D721Med (cell line): ENCODE measurements at regions not wholly inside any gene's neighbourhood (a gene's known extent, or its start where the extent isn't known, plus 50 kb on each side); places are given as distances from the start of the nearest gene placed in this dataset.

Source experiments
- DNase-seq: peaks from one replicate; pipeline ENCODE4 v3.0.0; 2011; ENCODE audit warnings: low spot score; ENCODE audit not compliant: insufficient read length
- FAIRE-seq: peaks from 2 replicates; lab custom pipeline; 2011; peaks lifted over from hg19 to GRCh38; lab: Jason Lieb, UNC
- CTCF ChIP-seq: IDR thresholded peaks from 2 replicates; pipeline ENCODE4 v1.5.1; 2012; ENCODE audit warnings: mild to moderate bottlenecking, control low read depth; ENCODE audit not compliant: insufficient read depth; ENCODE audit errors: missing control alignments

GRCh38 chr10:29882766-29883165 lies 176.6 kb downstream of the JCAD start:
- FAIRE-seq = no peak
- TF ChIP-seq CTCF = no peak
- no peak for DNase-seq

GRCh38 chr10:29881811-29882210 lies 177.6 kb downstream of the JCAD start:
- FAIRE-seq (no peak), DNase-seq (no peak)
- TF ChIP-seq CTCF = no peak

- DNase-seq (no peak), FAIRE-seq (no peak)
- TF ChIP-seq CTCF = no peak
Observed at GRCh38 chr10:29881336-29881771, 178.0 kb downstream of the JCAD start.

GRCh38 chr10:29880856-29881255 lies 178.5 kb downstream of the JCAD start:
- TF ChIP-seq CTCF = no peak
- DNase-seq (no peak), FAIRE-seq (no peak)

- DNase-seq (no peak), FAIRE-seq (no peak)
- TF ChIP-seq CTCF = no peak
Observed at GRCh38 chr10:29879862-29880261, 179.5 kb downstream of the JCAD start.

GRCh38 chr10:29878492-29878891 lies 180.9 kb downstream of the JCAD start:
- no peak for TF ChIP-seq CTCF
- no peak for DNase-seq
- FAIRE-seq = no peak

GRCh38 chr10:29877793-29878491 lies 181.4 kb downstream of the JCAD start:
- FAIRE-seq = no peak
- DNase-seq = no peak
- TF ChIP-seq CTCF = no peak
